ENCODE measurements at regions not wholly inside any gene's neighbourhood (a gene's known extent, or its start where the extent isn't known, plus 50 kb on each side); places are given as distances from the start of the nearest gene placed in this dataset.

- no peak for TF ChIP-seq POLR2A (IDR thresholded peaks at IDR 0.05)
- no peak for TF ChIP-seq CTCF (IDR thresholded peaks at IDR 0.05)
Observed at GRCh38 chr15:46556559-46557379, 921.9 kb downstream of the SQOR start.

All from adrenal gland (tissue), 5 donors.